DOHH2 (cell line): ENCODE measurements at regions not wholly inside any gene's neighbourhood (a gene's known extent, or its start where the extent isn't known, plus 50 kb on each side); places are given as distances from the start of the nearest gene placed in this dataset.

Source experiments
- EZH2phosphoT487 ChIP-seq: fragments of 200-600 bp; sonication (generic); IDR thresholded peaks from 2 replicates; pipeline ENCODE4 v1.6.1; 2017; ENCODE audit warnings: borderline replicate concordance, mild to moderate bottlenecking, antibody characterized with exemption, low read length, moderate library complexity, mixed read lengths
- TF ChIP-seq, protein P1 (sequence below): fragments of 200-600 bp; sonication (generic); IDR thresholded peaks from one replicate; pipeline ENCODE4 v1.5.1; 2014; ENCODE audit warnings: antibody characterized with exemption, mild to moderate bottlenecking, low read depth, low read length; ENCODE audit not compliant: poor library complexity, severe bottlenecking

DNA sequence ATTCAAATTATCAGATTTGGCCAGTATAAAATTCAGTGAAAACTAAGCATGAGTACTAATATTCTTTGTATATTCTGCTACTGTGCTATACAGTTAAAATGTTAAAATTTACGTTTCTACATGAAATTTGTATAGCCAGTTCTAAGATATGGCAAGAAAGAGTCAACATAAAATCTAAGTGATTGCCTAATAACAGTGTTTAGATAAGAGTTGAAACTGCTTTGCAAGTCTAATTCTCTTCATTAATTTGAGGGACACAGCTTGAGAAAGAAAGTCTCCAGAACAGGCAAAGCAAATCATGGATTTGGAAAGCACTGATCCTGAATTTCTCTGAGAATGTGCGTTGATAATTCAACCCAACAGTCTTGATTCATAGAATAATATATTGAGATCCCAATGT is 630.9 kb upstream of the USP24 start:
- TF ChIP-seq, protein P1, sequence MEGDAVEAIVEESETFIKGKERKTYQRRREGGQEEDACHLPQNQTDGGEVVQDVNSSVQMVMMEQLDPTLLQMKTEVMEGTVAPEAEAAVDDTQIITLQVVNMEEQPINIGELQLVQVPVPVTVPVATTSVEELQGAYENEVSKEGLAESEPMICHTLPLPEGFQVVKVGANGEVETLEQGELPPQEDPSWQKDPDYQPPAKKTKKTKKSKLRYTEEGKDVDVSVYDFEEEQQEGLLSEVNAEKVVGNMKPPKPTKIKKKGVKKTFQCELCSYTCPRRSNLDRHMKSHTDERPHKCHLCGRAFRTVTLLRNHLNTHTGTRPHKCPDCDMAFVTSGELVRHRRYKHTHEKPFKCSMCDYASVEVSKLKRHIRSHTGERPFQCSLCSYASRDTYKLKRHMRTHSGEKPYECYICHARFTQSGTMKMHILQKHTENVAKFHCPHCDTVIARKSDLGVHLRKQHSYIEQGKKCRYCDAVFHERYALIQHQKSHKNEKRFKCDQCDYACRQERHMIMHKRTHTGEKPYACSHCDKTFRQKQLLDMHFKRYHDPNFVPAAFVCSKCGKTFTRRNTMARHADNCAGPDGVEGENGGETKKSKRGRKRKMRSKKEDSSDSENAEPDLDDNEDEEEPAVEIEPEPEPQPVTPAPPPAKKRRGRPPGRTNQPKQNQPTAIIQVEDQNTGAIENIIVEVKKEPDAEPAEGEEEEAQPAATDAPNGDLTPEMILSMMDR: no peak
- TF ChIP-seq EZH2phosphoT487: no peak
